G401 (cell line): ENCODE measurements at regions not wholly inside any gene's neighbourhood (a gene's known extent, or its start where the extent isn't known, plus 50 kb on each side); places are given as distances from the start of the nearest gene placed in this dataset.
"Not testable (repeated sequence)": the region's sequence is repeated elsewhere in the genome, so short reads cannot be mapped to it uniquely, and the experiment has no call there.

Experiments used
- DNase-seq: peaks from one replicate; pipeline ENCODE4 v3.0.0-alpha.2; 2015; ENCODE audit warnings: low spot score
- in situ Hi-C: cut with HindIII; loops from 2 replicates; pipeline ENCODE4 v1.10.0; 2016; ENCODE audit warnings: low sequenced_read_pairs, mixed read lengths

DNA sequence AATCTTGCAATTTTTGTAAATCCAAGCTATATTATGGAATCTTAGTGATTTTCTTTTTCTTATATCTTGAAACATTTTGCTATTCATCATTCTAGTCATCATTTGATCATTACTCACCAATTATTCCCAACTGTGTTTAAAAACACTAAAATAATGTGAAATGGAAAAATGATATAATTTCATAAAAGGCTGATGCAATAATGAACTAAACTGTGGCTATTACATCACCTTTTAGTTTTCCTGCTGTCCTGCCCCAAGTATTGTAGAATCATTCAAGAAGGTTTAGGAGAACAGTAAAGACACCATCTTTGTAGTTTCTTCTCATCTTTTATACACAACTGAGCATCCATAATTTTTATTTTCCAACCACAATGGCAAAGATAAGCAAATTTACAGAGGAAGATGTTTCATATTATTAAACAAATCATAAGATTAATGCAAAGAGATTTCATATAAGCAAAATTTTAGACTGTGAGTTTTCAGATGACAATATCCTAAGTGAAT, 431.0 kb upstream of the SLC30A5 start:
- DNase-seq = no peak
- in situ Hi-C loops = no loop called here

DNA sequence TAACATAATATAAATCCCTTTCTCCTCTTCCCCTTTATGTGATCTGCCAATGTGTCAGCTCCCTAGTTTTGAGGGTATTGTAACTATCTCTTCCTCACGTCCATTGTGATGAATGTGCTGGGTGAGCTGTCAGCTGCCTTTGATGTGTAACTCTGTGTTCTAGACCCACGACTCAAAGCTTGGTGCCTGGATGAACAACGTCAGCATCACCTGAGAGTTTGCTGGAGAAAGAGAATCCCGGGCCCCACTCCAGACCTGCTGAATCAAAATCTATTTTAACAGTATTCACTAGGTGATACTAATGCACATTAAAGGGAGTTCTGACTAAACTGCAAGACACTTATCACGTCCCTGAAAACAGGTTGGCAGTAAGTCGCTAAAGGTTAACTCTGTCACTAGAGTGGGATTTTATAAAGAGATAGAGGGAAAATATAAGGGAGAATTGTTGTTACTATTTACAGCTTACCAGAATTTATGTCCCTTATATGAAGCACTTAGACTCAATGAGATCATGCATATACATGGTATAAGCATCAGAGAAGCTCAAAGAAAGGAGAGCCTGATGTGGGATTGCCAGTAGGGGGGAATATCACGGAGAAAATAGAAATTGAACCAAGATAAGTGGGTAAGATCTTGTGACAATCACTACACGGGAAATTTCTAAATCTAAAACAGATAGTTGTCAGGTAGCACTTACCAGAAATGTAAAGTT, 423.8 kb upstream of the SLC30A5 start:
- no peak for DNase-seq
- in situ Hi-C loops = no loop called here

DNA sequence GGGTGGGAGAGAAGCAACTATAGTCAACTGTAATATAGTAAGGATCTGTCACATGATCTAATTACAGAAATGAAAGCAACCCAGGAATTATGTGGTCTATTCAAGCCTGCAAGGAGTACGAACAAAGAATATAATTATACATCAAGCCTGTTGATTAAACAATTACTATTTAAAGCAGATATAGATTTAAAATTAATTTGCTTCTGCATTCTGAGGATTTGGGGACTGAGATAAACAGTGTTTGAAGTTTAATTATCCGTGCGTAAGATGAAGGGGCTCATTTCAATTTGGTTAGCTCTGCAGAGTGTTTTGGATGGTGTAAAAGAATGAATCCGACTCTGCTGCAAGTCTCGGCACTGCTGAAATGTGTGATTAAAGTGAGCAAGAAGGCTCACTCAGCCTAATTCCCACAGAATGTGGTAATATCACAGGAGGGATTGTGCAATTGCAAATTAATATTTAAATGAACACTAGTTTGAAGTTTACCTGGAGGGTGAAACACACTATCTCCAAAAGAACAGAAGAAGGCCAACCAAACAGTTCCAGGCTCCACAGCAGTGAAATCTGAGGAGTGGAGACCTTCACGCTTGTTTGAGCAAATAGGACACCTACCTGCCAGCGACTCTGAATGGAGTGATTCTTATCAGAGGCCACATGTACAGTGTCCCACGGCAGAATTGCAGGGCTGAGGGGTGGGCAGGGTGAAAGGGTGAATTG, 420.6 kb upstream of the SLC30A5 start:
- in situ Hi-C loops = no loop called here
- peak; percentile 10 for DNase-seq

DNA sequence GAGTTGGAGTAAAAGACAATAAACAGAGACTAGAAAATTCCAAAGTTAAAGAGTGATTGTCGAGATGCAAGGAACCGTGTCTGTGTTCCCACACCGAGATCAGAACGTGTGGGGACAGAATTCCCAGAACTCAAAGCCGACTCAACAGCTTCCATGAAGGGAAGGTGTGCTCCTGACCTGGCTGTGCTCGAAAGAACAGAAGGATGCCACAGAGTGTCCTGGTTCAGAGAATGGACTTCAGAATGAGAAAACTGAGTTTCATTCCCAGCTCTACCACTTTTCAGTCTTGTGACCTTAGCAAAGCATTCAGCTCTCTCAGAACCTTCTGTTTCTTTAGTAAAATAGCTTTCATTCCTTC, 420.0 kb upstream of the SLC30A5 start:
- DNase-seq = no peak
- in situ Hi-C loops = no loop called here

DNA sequence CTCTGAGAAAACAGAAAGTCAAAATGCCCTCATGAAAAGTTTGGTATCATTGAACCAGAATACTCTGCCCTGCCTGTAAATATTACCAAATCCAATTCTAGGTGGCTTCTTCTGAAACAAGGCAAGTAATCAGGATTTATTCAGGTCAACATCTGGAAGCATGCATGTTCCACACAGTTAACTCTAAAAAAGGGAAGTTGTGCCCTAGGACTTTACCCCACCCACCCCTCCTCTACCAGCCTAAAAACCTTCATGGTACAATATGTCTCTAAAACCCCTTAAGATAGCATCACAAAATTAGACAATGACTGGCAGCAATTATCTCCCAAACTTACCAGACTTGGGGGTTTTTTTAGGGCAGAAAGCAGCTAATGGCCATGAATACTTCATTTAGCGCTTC, 414.8 kb upstream of the SLC30A5 start:
- DNase-seq = no peak
- in situ Hi-C loops = no loop called here

DNA sequence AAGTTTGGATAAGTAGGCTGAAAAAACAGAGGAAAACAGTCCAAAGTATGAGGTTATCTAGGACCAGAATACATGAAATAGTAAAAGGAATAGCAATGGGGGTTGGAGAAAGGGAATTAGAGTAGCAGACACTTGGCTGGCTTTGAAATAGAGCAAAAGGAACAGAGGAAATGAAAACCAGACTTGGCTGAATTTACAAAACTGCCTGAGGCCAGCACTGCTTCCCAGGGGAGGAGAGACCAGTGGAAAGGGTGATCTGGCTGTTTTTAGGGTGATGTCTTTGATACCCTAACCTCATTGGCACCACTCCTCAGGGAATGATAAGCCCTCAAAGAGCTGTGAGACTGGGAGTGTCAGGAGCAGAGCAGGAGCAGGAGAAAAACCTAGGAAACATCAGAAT, 413.4 kb upstream of the SLC30A5 start:
- in situ Hi-C loops = no loop called here
- no peak for DNase-seq

DNA sequence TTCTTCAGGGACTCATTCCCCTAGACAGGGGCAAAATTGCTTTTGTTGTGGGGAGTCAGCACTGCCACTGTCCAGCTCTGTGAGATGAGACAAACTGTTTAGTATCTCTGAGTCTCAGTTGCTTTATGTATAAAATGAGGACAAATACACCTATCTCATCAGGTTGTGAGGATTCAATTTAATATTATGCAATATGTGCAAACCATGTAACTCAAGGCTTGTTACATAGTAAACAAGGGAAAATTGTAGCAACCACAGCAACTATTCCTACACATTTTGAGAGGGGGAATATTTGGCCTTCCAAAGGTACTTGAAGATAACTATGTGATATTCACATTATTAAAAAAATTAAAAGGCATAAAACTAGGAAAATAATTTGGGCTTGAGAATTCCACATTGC, 411.9 kb upstream of the SLC30A5 start:
- in situ Hi-C loops = no loop called here
- no peak for DNase-seq

DNA sequence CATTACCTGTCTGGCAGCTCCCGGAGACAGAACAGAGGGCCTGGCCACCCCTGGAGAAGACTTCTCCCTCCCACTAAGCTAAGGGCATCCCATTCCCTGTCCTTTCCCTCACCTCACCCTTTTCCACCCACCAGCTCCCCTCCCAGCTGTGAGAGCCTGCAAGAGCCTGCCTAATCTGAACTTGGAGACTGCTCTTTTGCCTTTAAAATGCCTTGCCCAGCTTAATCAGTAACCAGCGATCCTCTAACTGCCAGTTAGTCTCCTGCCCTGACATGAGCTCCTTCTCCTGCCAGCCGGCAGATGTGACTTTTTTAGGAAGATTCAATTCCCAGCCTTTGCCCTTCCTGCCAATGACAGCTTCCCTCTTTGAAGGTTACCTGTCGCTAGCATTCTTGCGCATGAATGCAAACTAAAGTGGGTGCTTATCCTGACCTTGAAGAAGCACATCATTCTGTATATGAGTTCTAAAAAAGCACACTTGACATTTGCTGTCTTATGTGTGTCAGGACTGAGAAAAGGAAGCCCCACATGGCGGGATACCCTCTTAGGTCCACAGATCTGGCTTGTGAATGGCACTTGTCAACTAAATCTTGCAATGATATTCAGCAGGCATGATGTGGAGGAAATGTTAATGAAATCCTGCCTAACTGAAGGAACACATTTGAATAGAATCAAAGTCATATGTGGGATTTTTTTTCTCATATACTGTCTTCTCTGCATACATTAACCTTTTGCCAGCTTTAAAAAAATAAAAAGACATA, 411.2 kb upstream of the SLC30A5 start:
- no peak for DNase-seq
- in situ Hi-C loops = no loop called here

DNA sequence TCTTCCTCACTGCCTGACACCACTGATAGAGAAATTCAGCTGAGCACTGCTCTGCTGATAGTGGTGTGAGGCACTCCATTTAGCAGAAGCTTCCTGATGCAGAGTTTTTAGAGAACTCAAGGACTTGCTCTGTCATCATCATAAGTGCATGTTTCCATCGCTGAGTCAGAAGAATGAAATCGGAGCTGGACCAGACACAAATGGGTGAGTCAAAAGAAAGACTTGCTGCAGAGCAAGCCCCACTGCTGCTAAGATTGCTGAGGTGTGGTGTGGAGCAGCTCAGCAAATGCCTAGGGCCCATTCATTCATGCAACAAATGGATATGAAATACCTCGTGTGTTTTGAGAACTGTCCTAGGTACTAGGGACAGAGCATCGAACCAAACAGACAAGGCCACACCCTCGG, 410.2 kb upstream of the SLC30A5 start:
- in situ Hi-C loops = no loop called here
- DNase-seq = no peak

DNA sequence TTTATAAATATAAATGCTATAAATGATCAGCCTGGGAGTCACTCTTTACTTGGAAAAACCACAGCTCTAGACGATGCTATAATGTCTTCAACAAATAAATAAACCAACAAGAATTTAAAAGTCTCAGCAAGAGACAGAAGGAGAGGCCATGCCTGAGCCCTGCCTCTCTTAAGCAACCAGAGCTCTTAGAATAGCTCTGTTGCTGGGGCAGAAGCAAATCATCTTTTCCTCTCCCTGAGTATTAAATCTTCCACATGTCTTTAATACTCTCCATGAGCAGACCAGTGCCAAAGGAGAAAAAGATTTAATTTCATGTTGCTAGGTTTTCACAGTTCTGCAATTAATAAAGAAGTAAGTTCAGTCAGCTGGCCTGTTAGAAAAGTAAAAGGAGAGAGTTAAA, 408.0 kb upstream of the SLC30A5 start:
- in situ Hi-C loops = no loop called here

DNA sequence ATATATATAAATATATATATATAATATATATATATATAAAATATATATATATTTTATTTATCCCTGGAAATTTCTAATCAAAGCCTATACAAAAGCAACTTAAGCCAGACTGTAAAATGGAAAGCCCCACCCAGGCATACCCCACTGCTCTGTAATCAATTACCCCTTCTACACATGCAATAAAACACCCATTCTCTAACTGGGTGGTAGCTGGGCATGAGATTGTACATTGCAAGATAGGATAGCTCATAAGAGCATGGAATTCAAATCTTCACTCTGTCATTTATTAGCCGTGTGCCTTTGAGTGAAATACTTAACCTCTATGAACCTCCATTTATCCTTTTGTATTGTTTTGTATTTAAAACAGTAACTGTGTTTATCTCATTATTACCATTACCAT, 405.3 kb upstream of the SLC30A5 start:
- in situ Hi-C loops = no loop called here
- DNase-seq = no peak

More for the DNA sequence above, 408.0 kb upstream of the SLC30A5 start:
- no peak for DNase-seq

DNA sequence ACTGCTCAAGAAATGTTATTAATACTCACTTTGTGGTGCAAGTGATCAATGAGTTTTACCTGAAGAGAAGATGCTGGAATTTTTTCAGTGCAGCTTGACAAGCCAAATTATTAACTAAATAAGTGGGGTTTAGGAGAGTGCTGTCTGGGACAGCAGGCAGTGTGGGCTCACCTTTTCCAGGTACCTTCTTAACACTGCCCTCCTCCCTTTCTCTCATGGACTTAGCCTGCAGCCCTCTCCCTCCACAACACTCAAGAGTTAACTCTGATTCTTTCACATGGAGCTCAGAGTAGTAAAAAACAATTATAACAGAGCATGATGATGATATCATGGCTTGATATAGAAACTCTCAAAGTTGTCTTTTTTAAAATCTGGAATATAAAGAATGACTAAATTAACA, 404.8 kb upstream of the SLC30A5 start:
- no peak for DNase-seq
- in situ Hi-C loops = no loop called here

DNA sequence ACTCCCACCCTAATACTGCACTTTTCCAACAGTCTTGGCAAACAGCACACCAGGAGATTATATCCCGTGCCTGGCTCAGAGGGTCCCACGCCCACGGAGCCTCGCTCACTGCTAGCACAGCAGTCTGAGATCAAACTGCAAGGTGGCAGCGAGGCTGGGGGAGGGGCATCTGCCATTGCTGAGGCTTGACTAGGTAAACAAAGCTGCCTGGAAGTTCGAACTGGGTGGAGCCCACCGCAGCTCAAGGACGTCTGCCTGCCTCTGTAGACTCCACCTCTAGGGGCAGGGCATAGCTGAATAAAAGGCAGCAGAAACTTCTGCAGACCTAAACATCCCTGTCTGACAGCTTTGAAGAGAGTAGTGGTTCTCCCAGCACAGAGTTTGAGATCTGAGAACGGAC, 401.9 kb upstream of the SLC30A5 start:
- in situ Hi-C loops, DNase-seq: not testable (repeated sequence)

DNA sequence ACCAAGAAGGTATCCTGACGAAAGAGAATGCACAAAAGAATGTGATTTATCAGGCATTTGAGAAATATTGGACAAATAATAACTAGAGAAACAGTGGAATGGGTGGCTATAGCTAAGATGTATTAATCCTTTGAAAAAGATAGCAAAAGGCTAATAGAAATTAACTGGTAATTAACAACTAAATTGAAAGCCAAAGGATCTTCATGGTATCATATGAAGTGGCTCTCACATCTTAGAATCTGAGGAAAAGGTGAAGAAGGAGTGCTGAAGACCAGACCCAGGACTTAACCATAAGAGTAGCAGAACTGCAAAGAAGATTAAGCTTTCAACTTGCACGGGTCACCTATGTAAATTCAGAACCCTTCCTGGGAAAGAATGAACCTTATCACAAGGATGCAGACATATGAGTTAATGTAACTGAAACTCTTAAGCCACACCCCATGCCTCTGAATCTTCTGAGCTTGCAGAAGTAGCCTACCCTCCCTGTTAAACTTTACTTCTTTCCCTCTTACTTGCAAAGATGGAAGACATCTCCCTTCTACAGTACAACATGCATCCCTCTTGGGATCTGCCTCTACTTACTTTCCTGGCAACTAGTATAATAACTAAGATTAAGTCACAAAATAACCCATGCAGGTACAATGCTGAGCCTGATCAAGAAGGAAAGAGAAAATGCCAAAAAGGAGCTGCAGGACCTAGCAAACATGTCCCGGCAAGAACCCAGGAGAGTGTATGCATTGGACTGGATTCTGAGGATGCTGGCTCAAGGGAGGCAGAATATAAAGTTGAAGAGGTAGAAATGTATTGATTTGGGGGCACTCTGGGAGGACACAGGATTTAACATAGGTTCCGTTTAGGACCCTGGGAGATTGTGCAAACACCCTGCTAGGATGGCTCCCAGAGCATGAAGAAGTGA, 395.5 kb upstream of the SLC30A5 start:
- in situ Hi-C loops = no loop called here

DNA sequence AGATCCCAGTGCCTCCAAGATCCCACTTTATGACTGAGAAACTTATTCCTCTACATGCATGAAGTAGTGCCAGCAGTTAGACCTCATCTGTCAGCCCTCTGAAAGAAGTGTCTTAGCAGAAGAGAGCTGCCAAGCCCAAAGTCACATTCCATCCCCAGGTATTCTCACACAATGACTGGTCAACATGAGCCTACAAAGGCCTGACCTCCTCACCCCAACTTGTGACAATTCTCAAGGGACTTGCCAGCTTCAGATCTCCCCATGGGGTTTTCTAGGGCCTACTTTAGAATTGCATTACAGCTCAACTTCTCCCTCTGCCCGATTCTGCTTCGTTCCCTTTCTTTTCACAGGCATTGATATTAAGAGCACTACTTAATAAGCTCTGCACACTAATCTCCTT, 393.8 kb upstream of the SLC30A5 start:
- no peak for DNase-seq
- in situ Hi-C loops = no loop called here

More for the DNA sequence above, 395.5 kb upstream of the SLC30A5 start:
- DNase-seq = no peak

DNA sequence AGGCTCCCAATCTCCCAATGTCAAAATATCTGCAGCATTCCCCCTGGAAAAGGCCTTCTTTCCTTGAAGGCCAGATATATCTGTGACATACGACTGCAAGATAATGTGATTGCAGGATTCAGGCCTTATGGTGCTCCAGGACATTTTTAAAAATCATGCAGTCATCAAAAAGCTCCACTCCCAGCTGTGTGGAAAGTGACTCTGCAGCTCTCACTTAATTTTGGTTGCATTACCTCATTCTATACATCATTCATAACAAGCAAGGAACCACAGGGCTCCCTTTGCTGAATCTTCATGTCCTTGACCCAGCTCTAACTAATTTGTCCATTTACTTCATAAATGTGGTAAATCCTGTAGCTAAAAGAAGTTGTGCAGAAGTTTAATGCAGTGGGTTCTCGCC, 386.2 kb upstream of the SLC30A5 start:
- no peak for DNase-seq
- in situ Hi-C loops = no loop called here

DNA sequence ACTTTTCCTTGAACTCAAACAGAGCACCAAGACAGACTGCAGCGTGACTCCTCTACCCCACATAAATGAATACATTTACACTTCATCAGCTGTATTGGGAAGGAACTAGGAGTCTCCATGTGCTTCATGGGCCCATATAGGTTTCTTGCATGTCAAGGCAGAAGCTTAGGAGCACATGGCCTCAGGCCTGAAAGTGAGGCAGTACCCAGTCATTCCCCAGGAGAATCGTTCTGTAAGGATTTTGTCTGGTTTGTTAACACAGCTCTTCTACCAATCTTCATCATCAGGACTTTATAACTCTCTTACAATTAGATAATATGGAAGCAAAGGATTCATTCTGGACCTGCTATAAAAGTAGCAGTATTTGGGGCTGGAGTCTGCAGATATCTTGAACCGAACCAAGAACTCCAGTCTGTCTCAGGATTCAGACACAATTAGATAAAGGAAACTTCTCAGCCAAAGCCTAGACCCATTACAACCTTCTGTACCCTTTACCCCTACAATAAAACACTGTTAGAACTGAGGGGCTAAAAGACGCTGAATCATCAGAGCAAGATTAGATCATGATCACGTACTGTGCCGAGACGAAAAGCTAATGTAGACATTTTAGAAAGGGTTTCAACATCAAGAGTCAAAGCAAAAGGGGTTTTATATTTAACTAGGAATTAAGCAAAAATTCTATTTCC, 385.5 kb upstream of the SLC30A5 start:
- no peak for DNase-seq
- in situ Hi-C loops = no loop called here

DNA sequence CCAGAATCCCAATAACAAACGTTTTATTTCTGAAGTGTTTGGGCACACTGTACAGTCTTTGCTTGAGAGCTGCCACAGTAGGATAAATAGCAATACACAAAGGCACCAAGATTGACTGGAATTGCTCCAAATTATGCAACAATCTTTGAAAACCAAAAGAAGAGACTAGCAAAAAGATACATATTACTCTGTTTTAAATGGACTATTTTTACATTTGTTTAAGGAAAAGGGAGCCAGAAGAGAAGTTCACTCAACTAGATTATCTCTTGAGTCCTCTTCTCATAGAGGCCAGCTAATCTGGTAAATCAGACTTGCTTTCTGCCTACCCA, 385.0 kb upstream of the SLC30A5 start:
- no peak for DNase-seq
- in situ Hi-C loops = no loop called here

DNA sequence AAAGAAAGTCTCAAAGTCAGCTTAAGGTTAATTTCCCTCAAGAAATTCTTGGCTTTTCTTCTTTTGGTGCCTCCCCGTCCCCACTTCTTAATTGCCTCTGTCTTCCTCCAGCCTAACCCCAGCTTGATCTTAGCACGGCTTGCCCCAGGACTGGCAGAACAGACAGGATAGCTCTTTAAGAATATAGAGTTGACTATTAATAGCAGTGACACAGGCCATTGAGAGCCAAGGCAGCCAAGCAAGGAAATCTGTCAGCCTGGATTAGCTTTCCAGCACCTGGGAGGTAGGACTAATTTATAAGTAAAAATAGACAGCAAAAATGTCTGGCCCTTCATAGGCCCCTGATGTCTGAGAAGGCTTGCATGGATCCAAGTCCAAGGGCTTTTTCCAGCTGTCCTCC, 384.6 kb upstream of the SLC30A5 start:
- DNase-seq = peak; percentile 31
- in situ Hi-C loops = no loop called here
